ENCODE measurements at regions not wholly inside any gene's neighbourhood (a gene's known extent, or its start where the extent isn't known, plus 50 kb on each side); places are given as distances from the start of the nearest gene placed in this dataset.

GRCh38 chrX:127762663-127763062 is 289.5 kb downstream of the ACTRT1 start:
- TF ChIP-seq SUZ12 (IDR thresholded peaks at IDR 0.05; ENCODE audit: extremely low read depth, insufficient read depth, insufficient read length) (no peak), YY1 (IDR thresholded peaks at IDR 0.05; ENCODE audit: insufficient read depth, insufficient read length) (no peak), ZNF274 (IDR thresholded peaks at IDR 0.05; ENCODE audit: low read depth, low read length) (no peak)

All from NT2/D1 (cell line).